ENCODE measurements at regions not wholly inside any gene's neighbourhood (a gene's known extent, or its start where the extent isn't known, plus 50 kb on each side); places are given as distances from the start of the nearest gene placed in this dataset.

DNA sequence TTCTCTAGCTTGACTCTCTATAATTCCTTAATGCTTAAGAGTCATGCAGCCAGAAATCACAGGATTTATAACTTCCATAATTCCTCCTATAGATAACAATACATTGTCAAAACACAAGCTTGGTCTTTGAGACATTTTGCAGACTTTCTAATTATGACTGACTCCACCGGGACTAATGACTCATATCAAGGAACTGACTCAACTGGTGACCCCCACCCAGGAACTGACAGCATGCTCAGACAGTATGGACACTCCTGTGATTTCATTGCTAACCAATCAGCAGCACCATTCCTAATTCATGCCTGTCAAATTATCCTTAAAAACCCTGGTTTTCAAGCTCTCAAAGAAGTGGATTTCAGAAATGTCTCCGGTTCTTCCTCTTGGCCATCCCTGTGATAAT, 670.5 kb upstream of the IMPG1 start:
- H3K27me3 ChIP-seq (ENCODE audit: control insufficient read depth, insufficient read depth, low read length) = no peaks in the 10 kb centered on the region
- DNase-seq (ENCODE audit: low read depth, low spot score) = no peak
- no peaks in the 10 kb centered on the region; the same call in 1 of the 2 replicates for H3K9me3 ChIP-seq (ENCODE audit: control insufficient read depth, insufficient read depth, low read length)
- no peak overlapping the region for H3K4me3 ChIP-seq (ENCODE audit: low read depth, low read length)
- CTCF ChIA-PET = no interaction called here
- no peak overlapping the region for H3K27ac ChIP-seq (ENCODE audit: low read depth, low read length)
- POLR2A ChIA-PET = no interaction called here
- TF ChIP-seq, protein P1, sequence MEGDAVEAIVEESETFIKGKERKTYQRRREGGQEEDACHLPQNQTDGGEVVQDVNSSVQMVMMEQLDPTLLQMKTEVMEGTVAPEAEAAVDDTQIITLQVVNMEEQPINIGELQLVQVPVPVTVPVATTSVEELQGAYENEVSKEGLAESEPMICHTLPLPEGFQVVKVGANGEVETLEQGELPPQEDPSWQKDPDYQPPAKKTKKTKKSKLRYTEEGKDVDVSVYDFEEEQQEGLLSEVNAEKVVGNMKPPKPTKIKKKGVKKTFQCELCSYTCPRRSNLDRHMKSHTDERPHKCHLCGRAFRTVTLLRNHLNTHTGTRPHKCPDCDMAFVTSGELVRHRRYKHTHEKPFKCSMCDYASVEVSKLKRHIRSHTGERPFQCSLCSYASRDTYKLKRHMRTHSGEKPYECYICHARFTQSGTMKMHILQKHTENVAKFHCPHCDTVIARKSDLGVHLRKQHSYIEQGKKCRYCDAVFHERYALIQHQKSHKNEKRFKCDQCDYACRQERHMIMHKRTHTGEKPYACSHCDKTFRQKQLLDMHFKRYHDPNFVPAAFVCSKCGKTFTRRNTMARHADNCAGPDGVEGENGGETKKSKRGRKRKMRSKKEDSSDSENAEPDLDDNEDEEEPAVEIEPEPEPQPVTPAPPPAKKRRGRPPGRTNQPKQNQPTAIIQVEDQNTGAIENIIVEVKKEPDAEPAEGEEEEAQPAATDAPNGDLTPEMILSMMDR (IDR thresholded peaks at IDR 0.05; ENCODE audit: low read depth, low read length) = no peak

GRCh38 chr6:76719449-76719848, 647.0 kb upstream of the IMPG1 start:
- no peak for DNase-seq (ENCODE audit: low read depth, low spot score)
- Histone ChIP-seq H3K4me3 (ENCODE audit: low read depth, low read length) (no peak overlapping the region), H3K27ac (ENCODE audit: low read depth, low read length) (no peak overlapping the region), H3K27me3 (ENCODE audit: control insufficient read depth, insufficient read depth, low read length) (no peaks in the 10 kb centered on the region), H3K9me3 (ENCODE audit: control insufficient read depth, insufficient read depth, low read length) (no peaks in the 10 kb centered on the region)
- CTCF ChIA-PET = no interaction called here
- POLR2A ChIA-PET = no interaction called here
- TF ChIP-seq, protein P1 (IDR thresholded peaks at IDR 0.05; ENCODE audit: low read depth, low read length) = no peak

GRCh38 chr6:76708641-76709331, 636.3 kb upstream of the IMPG1 start:
- Histone ChIP-seq H3K4me3 (ENCODE audit: low read depth, low read length) (no peak overlapping the region), H3K27ac (ENCODE audit: low read depth, low read length) (no peak overlapping the region), H3K9me3 (ENCODE audit: control insufficient read depth, insufficient read depth, low read length) (no peaks in the 10 kb centered on the region), H3K27me3 (ENCODE audit: control insufficient read depth, insufficient read depth, low read length) (no peaks in the 10 kb centered on the region)
- POLR2A ChIA-PET = no interaction called here
- TF ChIP-seq, protein P1 (IDR thresholded peaks at IDR 0.05; ENCODE audit: low read depth, low read length) = no peak
- CTCF ChIA-PET = no interaction called here
- no peak for DNase-seq (ENCODE audit: low read depth, low spot score)

GRCh38 chr6:76707630-76708029, 635.2 kb upstream of the IMPG1 start:
- H3K27ac ChIP-seq (ENCODE audit: low read depth, low read length) = no peak overlapping the region
- H3K27me3 ChIP-seq (ENCODE audit: control insufficient read depth, insufficient read depth, low read length) = no peaks in the 10 kb centered on the region
- DNase-seq (ENCODE audit: low read depth, low spot score) = no peak
- TF ChIP-seq, protein P1 (IDR thresholded peaks at IDR 0.05; ENCODE audit: low read depth, low read length) = no peak
- H3K4me3 ChIP-seq (ENCODE audit: low read depth, low read length) = no peak overlapping the region
- POLR2A ChIA-PET = no interaction called here
- no peaks in the 10 kb centered on the region for H3K9me3 ChIP-seq (ENCODE audit: control insufficient read depth, insufficient read depth, low read length)
- CTCF ChIA-PET = no interaction called here

DNA sequence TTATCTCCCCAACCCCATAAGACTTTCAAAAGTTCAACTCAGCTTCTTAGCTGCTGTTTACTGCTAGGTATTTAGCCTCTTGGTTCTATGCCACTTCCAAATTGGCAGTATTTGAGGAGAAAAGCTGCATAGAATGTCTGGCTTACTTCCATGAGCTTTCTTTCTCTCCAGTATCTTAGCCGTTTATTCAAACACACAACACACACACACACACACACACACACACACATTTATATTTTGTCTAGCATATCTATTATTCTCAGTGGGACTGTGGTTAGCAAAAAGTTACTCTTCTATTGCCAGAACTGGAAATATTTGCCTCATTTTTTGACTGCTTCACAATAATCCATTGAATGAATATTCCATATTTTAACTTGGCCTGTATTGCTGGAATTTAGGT, 634.2 kb upstream of the IMPG1 start:
- ChIA-PET POLR2A (no interaction called here), CTCF (no interaction called here)
- no peak overlapping the region for H3K4me3 ChIP-seq (ENCODE audit: low read depth, low read length)
- H3K27ac ChIP-seq (ENCODE audit: low read depth, low read length) = no peak overlapping the region
- DNase-seq (ENCODE audit: low read depth, low spot score) = no peak
- no peaks in the 10 kb centered on the region for H3K9me3 ChIP-seq (ENCODE audit: control insufficient read depth, insufficient read depth, low read length)
- TF ChIP-seq, protein P1 (IDR thresholded peaks at IDR 0.05; ENCODE audit: low read depth, low read length) = no peak
- H3K27me3 ChIP-seq (ENCODE audit: control insufficient read depth, insufficient read depth, low read length) = no peaks in the 10 kb centered on the region
